Mesenchymal stem cell (in vitro differentiated cells and primary cell): ENCODE measurements at regions not wholly inside any gene's neighbourhood (a gene's known extent, or its start where the extent isn't known, plus 50 kb on each side); places are given as distances from the start of the nearest gene placed in this dataset.

Source experiments
- DNase-seq: peaks from one replicate; pipeline ENCODE4 v3.0.0-alpha.2; 2013
- H2AFZ ChIP-seq: one replicate; pipeline ENCODE4 v1.6.1; 2013; ENCODE audit warnings: low read depth, mild to moderate bottlenecking, control low read depth, inconsistent platforms, low read length, moderate library complexity
- H2AK5ac ChIP-seq: 2 replicates; pipeline ENCODE4 v1.6.1; 2013; ENCODE audit warnings: low read length, moderate library complexity, mild to moderate bottlenecking, inconsistent platforms; ENCODE audit not compliant: severe bottlenecking
- H2BK120ac ChIP-seq: one replicate; pipeline ENCODE4 v1.6.1; 2013; ENCODE audit warnings: low read depth, mild to moderate bottlenecking, inconsistent platforms, low read length, moderate library complexity
- H2BK12ac ChIP-seq, 2 experiments: one replicate each; pipeline ENCODE4 v1.6.1; 2013; ENCODE audit warnings: inconsistent platforms in 2 of 2, low read length in 2 of 2, mild to moderate bottlenecking in 2 of 2, moderate library complexity in 2 of 2, control low read depth in 1 of 2
- H2BK15ac ChIP-seq: one replicate; pipeline ENCODE4 v1.6.1; 2013; ENCODE audit warnings: mild to moderate bottlenecking, low read depth, inconsistent platforms; ENCODE audit not compliant: poor library complexity, severe bottlenecking
- H2BK5ac ChIP-seq: 2 replicates; pipeline ENCODE4 v1.6.1; 2013; ENCODE audit warnings: low read depth, mild to moderate bottlenecking, low read length, control low read depth, inconsistent platforms; ENCODE audit not compliant: poor library complexity, severe bottlenecking
- H3K14ac ChIP-seq, 2 experiments: one replicate each; pipeline ENCODE4 v1.6.1; 2013; ENCODE audit warnings: inconsistent platforms in 2 of 2, low read length in 2 of 2, control low read depth in 1 of 2, mild to moderate bottlenecking in 1 of 2, moderate library complexity in 1 of 2
- H3K18ac ChIP-seq, 2 experiments: one replicate each; pipeline ENCODE4 v1.6.1; 2013; ENCODE audit warnings: inconsistent platforms in 2 of 2, low read length in 2 of 2, control low read depth in 1 of 2, low read depth in 1 of 2, mild to moderate bottlenecking in 1 of 2
- H3K23ac ChIP-seq, 2 experiments: one replicate each; pipeline ENCODE4 v1.6.1; 2013; ENCODE audit warnings: inconsistent platforms in 2 of 2, low read length in 2 of 2, mild to moderate bottlenecking in 2 of 2, moderate library complexity in 2 of 2, control low read depth in 1 of 2
- H3K27ac ChIP-seq: 2 replicates; pipeline ENCODE4 v1.5.1; 2013; ENCODE audit warnings: mild to moderate bottlenecking, moderate library complexity, low read length, control low read depth, inconsistent platforms; ENCODE audit not compliant: poor library complexity, severe bottlenecking
- H3K27me3 ChIP-seq, 2 experiments: 2 replicates each; pipeline versions ENCODE4 v1.6.1 to v1.7.0; 2013; ENCODE audit warnings: low read length in 2 of 2, mild to moderate bottlenecking in 2 of 2, moderate library complexity in 2 of 2, control low read depth in 1 of 2, inconsistent platforms in 1 of 2; ENCODE audit not compliant: control insufficient read depth in 1 of 2, insufficient read depth in 1 of 2
- H3K36me3 ChIP-seq, 2 experiments: 2 replicates each; pipeline versions ENCODE4 v1.6.1 to v1.7.0; 2013; ENCODE audit warnings: low read length in 2 of 2, control low read depth in 1 of 2, inconsistent platforms in 1 of 2, low read depth in 1 of 2, mild to moderate bottlenecking in 1 of 2; ENCODE audit not compliant: insufficient read depth in 2 of 2, control insufficient read depth in 1 of 2
- H3K4ac ChIP-seq, 2 experiments: one replicate each; pipeline ENCODE4 v1.6.1; 2013; ENCODE audit warnings: inconsistent platforms in 2 of 2, low read length in 2 of 2, mild to moderate bottlenecking in 2 of 2, moderate library complexity in 2 of 2, control low read depth in 1 of 2, low read depth in 1 of 2
- H3K4me1 ChIP-seq: 2 replicates; pipeline ENCODE4 v1.6.1; 2013; ENCODE audit warnings: low read depth, low read length, control low read depth; ENCODE audit not compliant: control insufficient read depth, insufficient read depth
- H3K4me2 ChIP-seq: 2 replicates; pipeline ENCODE4 v1.6.1; 2013; ENCODE audit warnings: low read length, mild to moderate bottlenecking, inconsistent platforms; ENCODE audit not compliant: poor library complexity, severe bottlenecking
- H3K4me3 ChIP-seq, 2 experiments: 2 replicates each; pipeline versions ENCODE4 v1.5.1 to v1.7.0; 2013; ENCODE audit warnings: low read length in 2 of 2, mild to moderate bottlenecking in 2 of 2, control low read depth in 1 of 2, low read depth in 1 of 2; ENCODE audit not compliant: insufficient read depth in 1 of 2
- H3K79me1 ChIP-seq: replicated peaks from 2 replicates; pipeline ENCODE4 v1.6.1; 2013; ENCODE audit warnings: mild to moderate bottlenecking, control low read depth, low read length, inconsistent platforms; ENCODE audit not compliant: poor library complexity, severe bottlenecking
- H3K9ac ChIP-seq: 2 replicates; pipeline ENCODE4 v1.7.0; 2013; ENCODE audit warnings: mild to moderate bottlenecking, low read length, moderate library complexity
- H3K9me3 ChIP-seq: 2 replicates; pipeline ENCODE4 v1.7.0; 2013; ENCODE audit warnings: mild to moderate bottlenecking, low read length; ENCODE audit not compliant: control insufficient read depth
- H4K8ac ChIP-seq: one replicate; pipeline ENCODE4 v1.6.1; 2013; ENCODE audit warnings: inconsistent platforms, mild to moderate bottlenecking, low read length, moderate library complexity
- H4K91ac ChIP-seq: one replicate; pipeline ENCODE4 v1.6.1; 2013; ENCODE audit warnings: mild to moderate bottlenecking, low read length, inconsistent platforms
- WGBS: methylation state at CpG from one replicate; pipeline ENCODE4 v1.1.7; 2013; ENCODE audit warnings: mixed read lengths; 5-methylcytosine and 5-hydroxymethylcytosine counted together

DNA sequence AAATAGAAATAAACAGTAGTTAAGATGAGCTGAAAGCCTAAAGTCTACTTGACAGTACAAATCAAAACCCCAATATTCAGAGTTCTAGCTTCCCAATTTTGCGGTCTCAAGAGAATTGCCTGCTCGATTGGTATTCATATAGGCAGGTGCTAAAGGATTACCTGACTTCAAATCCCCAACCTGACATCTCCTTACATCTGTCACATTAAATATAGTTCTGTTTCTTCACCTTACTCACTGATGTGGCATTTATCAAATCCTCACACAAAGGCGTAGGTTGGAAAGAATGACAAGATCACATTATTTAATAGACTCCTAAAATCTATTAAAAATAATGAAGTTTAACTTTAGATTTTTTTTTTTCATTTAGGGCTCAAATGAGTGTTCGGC lies 72.8 kb upstream of the ANKH start:
- H3K4ac ChIP-seq: no peak overlapping the region
- no peak overlapping the region for H3K4me2 ChIP-seq
- no peaks in the 10 kb centered on the region for H3K4me1 ChIP-seq
- no peak overlapping the region for H2BK12ac ChIP-seq
- H3K27me3 ChIP-seq: no peaks in the 10 kb centered on the region
- no peak overlapping the region for H4K91ac ChIP-seq
- 83% methylated on average over 3 of the region's 4 CpGs for WGBS
- H4K8ac ChIP-seq: no peak overlapping the region
- no peak overlapping the region for H2BK5ac ChIP-seq
- peaks cover 5% of the 10 kb centered on the region for H3K9me3 ChIP-seq
- H3K36me3 ChIP-seq: no peaks in the 10 kb centered on the region
- no peak for DNase-seq
- H2BK15ac ChIP-seq: no peak overlapping the region
- no peaks in the 10 kb centered on the region for H3K79me1 ChIP-seq
- no peak overlapping the region for H3K9ac ChIP-seq
- no peak overlapping the region for H3K23ac ChIP-seq
- no peak overlapping the region for H2AFZ ChIP-seq
- no peak overlapping the region for H3K14ac ChIP-seq
- H3K18ac ChIP-seq: no peak overlapping the region
- no peak overlapping the region for H3K27ac ChIP-seq
- no peak overlapping the region for H2AK5ac ChIP-seq
- H3K4me3 ChIP-seq: no peak overlapping the region
- H2BK120ac ChIP-seq: no peak overlapping the region

DNA sequence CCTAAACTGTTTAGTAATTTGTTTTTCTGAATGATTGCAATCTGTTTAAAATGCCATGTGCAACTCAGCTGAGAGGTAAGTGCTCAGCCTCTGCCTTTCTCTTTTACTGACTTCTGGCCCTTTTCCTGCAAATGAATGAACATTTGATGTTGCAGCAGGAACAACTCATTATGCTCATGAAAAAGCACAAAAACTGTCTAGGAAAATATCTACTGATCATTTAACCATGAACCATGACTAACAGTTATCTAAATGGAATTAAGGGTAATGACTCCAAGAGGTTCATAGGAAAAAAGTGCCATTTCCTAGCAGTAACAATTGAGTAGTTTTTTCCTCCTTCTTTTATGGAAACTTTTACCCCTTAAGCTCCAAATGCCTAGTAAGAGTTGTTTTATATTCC lies 70.6 kb upstream of the ANKH start:
- Histone ChIP-seq H2AK5ac (no peak overlapping the region), H2AFZ (no peak overlapping the region), H2BK5ac (no peak overlapping the region), H3K79me1 (no peaks in the 10 kb centered on the region), H3K18ac (no peak overlapping the region), H4K8ac (no peak overlapping the region), H3K4me1 (no peaks in the 10 kb centered on the region), H3K27ac (no peak overlapping the region), H3K9me3 (peaks cover 5% of the 10 kb centered on the region), H3K4me2 (no peak overlapping the region), H3K23ac (no peak overlapping the region), H3K9ac (no peak overlapping the region), H2BK15ac (no peak overlapping the region), H3K27me3 (no peaks in the 10 kb centered on the region), H4K91ac (no peak overlapping the region), H3K4me3 (no peak overlapping the region), H3K4ac (no peak overlapping the region), H2BK120ac (no peak overlapping the region), H3K36me3 (no peaks in the 10 kb centered on the region), H2BK12ac (no peak overlapping the region), H3K14ac (no peak overlapping the region)
- no peak for DNase-seq

DNA sequence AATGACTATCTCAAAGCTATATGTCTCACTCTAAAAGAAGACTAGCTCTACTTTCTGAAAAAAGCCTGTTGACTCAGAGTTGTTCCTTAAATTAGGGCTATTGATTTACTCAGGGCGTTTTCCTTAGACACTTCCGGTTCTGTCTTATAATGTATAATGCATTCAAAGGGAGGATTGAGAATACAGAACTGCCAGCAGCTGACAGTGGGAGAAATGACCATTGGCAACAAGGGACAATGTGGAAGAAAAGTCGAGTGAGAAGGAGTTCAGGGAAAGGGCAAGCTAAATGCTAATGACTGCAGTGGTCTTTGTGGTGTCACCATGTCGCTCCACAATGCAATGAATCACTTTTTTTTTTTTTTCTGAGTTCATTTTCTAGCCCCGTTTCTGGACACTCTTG lies 65.7 kb upstream of the ANKH start:
- Histone ChIP-seq H3K4me3 (no peak overlapping the region), H2AFZ (no peak overlapping the region), H2BK5ac (no peak overlapping the region), H3K14ac (no peak overlapping the region), H2BK120ac (no peak overlapping the region), H2AK5ac (no peak overlapping the region), H3K23ac (no peak overlapping the region), H3K9me3 (peaks cover 5% of the 10 kb centered on the region), H2BK15ac (no peak overlapping the region), H2BK12ac (no peak overlapping the region), H3K18ac (no peak overlapping the region), H3K79me1 (no peaks in the 10 kb centered on the region), H3K9ac (no peak overlapping the region), H3K4me1 (no peaks in the 10 kb centered on the region), H4K8ac (no peak overlapping the region), H4K91ac (no peak overlapping the region), H3K4ac (no peak overlapping the region), H3K4me2 (no peak overlapping the region), H3K36me3 (no peaks in the 10 kb centered on the region), H3K27ac (no peak overlapping the region), H3K27me3 (no peaks in the 10 kb centered on the region)
- DNase-seq: no peak
- 62% methylated on average over 4 of the region's 5 CpGs for WGBS

DNA sequence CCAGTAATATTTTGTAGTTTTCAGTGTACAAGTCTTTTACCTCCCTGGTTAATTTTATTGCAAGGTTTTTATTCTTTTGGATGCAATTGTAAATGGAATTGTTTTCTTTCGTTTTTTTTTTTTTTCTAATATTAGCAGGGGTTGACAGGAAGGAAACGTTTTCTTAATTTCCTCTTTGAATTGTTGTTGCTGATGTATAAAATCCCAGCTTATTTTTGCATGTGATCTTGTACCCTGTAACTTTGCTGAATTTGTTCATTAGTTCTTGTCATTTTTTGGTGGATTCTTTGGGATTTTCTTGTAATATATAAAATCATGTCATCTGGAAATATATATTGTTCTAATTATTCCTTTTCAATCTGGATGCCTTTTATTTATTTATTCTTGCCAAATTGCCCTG lies 65.0 kb upstream of the ANKH start:
- H3K18ac ChIP-seq: no peak overlapping the region
- no peak overlapping the region for H4K91ac ChIP-seq
- WGBS: 71% methylated on average over 2 of the region's 2 CpGs
- no peak overlapping the region for H3K4ac ChIP-seq
- H2BK5ac ChIP-seq: no peak overlapping the region
- H2BK12ac ChIP-seq: no peak overlapping the region
- H2BK120ac ChIP-seq: no peak overlapping the region
- H3K27ac ChIP-seq: no peak overlapping the region
- H3K9ac ChIP-seq: no peak overlapping the region
- no peak overlapping the region for H2AK5ac ChIP-seq
- no peak for DNase-seq
- no peak overlapping the region for H2BK15ac ChIP-seq
- H3K14ac ChIP-seq: no peak overlapping the region
- H4K8ac ChIP-seq: no peak overlapping the region
- H2AFZ ChIP-seq: no peak overlapping the region
- no peaks in the 10 kb centered on the region for H3K36me3 ChIP-seq
- no peak overlapping the region for H3K23ac ChIP-seq
- peaks cover 5% of the 10 kb centered on the region for H3K9me3 ChIP-seq
- no peak overlapping the region for H3K4me3 ChIP-seq
- no peak overlapping the region for H3K4me2 ChIP-seq
- no peaks in the 10 kb centered on the region for H3K79me1 ChIP-seq
- H3K4me1 ChIP-seq: no peaks in the 10 kb centered on the region
- no peaks in the 10 kb centered on the region for H3K27me3 ChIP-seq
